ENCODE measurements at regions not wholly inside any gene's neighbourhood (a gene's known extent, or its start where the extent isn't known, plus 50 kb on each side); places are given as distances from the start of the nearest gene placed in this dataset.

GRCh38 chr11:128354476-128354875 lies 232.9 kb downstream of the ETS1 start:
- TF ChIP-seq CTCF (IDR thresholded peaks at IDR 0.05; ENCODE audit: control extremely low read depth, extremely low read depth), result no peak
- ATAC-seq (ENCODE audit: insufficient read depth, low FRiP score) (no peak), DNase-seq (no peak)
- no peaks in the 10 kb centered on the region for H3K9me3 ChIP-seq (ENCODE audit: control insufficient read depth in 4 of 4, insufficient read depth in 3 of 4, low read length in 3 of 4)
- no peaks in the 10 kb centered on the region for H3K27me3 ChIP-seq (ENCODE audit: control insufficient read depth in 3 of 3, insufficient read depth in 3 of 3, low read length in 2 of 3)
- no peaks in the 10 kb centered on the region for H3K36me3 ChIP-seq (ENCODE audit: control insufficient read depth in 4 of 4, insufficient read depth in 4 of 4, low read length in 4 of 4)
- H3K4me3 ChIP-seq, result no peak overlapping the region
- H3K9ac ChIP-seq (ENCODE audit: insufficient read depth in 1 of 2, low read length in 2 of 2), result no peak overlapping the region
- peaks cover 0 to 8% (median 0%) of the 10 kb centered on the region in 5 donors for H3K4me1 ChIP-seq (ENCODE audit: control insufficient read depth in 5 of 5, insufficient read depth in 5 of 5, low read length in 5 of 5)
- no peak overlapping the region for H3K27ac ChIP-seq (ENCODE audit: low read depth in 1 of 2, low read length in 1 of 2)
- 82 to 85% methylated on average over 2 of the region's 2 CpGs for WGBS, 2 donors

GRCh38 chr11:128351168-128351567 lies 236.2 kb downstream of the ETS1 start:
- 81 to 90% methylated on average over 6 of the region's 6 CpGs for WGBS, 2 donors
- no peaks in the 10 kb centered on the region for H3K9me3 ChIP-seq (ENCODE audit: control insufficient read depth in 4 of 4, insufficient read depth in 3 of 4, low read length in 3 of 4)
- H3K27ac ChIP-seq (ENCODE audit: low read depth in 1 of 2, low read length in 1 of 2), result no peak overlapping the region
- no peak overlapping the region for H3K9ac ChIP-seq (ENCODE audit: insufficient read depth in 1 of 2, low read length in 2 of 2)
- TF ChIP-seq CTCF (IDR thresholded peaks at IDR 0.05; ENCODE audit: control extremely low read depth, extremely low read depth), result no peak
- ATAC-seq (ENCODE audit: insufficient read depth, low FRiP score) (no peak), DNase-seq (no peak)
- no peak overlapping the region for H3K4me3 ChIP-seq
- H3K4me1 ChIP-seq (ENCODE audit: control insufficient read depth in 5 of 5, insufficient read depth in 5 of 5, low read length in 5 of 5), result no peaks in the 10 kb centered on the region
- H3K27me3 ChIP-seq (ENCODE audit: control insufficient read depth in 3 of 3, insufficient read depth in 3 of 3, low read length in 2 of 3), result no peaks in the 10 kb centered on the region
- no peaks in the 10 kb centered on the region for H3K36me3 ChIP-seq (ENCODE audit: control insufficient read depth in 4 of 4, insufficient read depth in 4 of 4, low read length in 4 of 4)

- no peaks in the 10 kb centered on the region for H3K4me1 ChIP-seq (ENCODE audit: control insufficient read depth in 5 of 5, insufficient read depth in 5 of 5, low read length in 5 of 5)
- DNase-seq (no peak), ATAC-seq (ENCODE audit: insufficient read depth, low FRiP score) (no peak)
Observed at GRCh38 chr11:128349650-128350299, 237.6 kb downstream of the ETS1 start.

More at GRCh38 chr11:128349650-128350299, 237.6 kb downstream of the ETS1 start:
- 72 to 78% methylated on average over 6 of the region's 6 CpGs for WGBS, 2 donors
- no peak overlapping the region for H3K4me3 ChIP-seq
- no peaks in the 10 kb centered on the region for H3K9me3 ChIP-seq (ENCODE audit: control insufficient read depth in 4 of 4, insufficient read depth in 3 of 4, low read length in 3 of 4)
- H3K27me3 ChIP-seq (ENCODE audit: control insufficient read depth in 3 of 3, insufficient read depth in 3 of 3, low read length in 2 of 3), result no peaks in the 10 kb centered on the region
- no peak for TF ChIP-seq CTCF (IDR thresholded peaks at IDR 0.05; ENCODE audit: control extremely low read depth, extremely low read depth)
- H3K36me3 ChIP-seq (ENCODE audit: control insufficient read depth in 4 of 4, insufficient read depth in 4 of 4, low read length in 4 of 4), result no peaks in the 10 kb centered on the region
- H3K27ac ChIP-seq (ENCODE audit: low read depth in 1 of 2, low read length in 1 of 2), result no peak overlapping the region
- H3K9ac ChIP-seq (ENCODE audit: insufficient read depth in 1 of 2, low read length in 2 of 2), result no peak overlapping the region
